ENCODE measurements at regions not wholly inside any gene's neighbourhood (a gene's known extent, or its start where the extent isn't known, plus 50 kb on each side); places are given as distances from the start of the nearest gene placed in this dataset.

DNA sequence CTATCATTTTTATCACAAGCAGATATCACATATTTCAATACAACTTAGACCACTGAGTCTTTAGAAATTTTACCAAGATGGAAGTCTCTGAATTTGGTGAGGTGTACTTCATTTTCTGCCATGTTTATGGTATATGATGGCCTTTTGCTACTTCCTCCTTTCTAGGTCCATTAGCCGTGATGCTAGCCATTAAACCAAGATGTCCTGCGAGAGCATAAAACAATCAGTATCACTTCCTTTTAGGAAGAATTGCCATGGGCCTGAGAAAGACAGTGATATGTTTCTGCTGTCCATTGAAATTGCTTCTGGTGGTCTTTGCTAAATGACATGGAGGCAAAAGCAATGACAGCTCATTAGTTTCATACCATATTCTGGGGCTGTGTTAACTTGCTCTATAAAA, 1851.7 kb upstream of the IGFBP7 start:
- Mint-ChIP-seq H3K36me3 (no peaks in the 10 kb centered on the region), H3K27ac (no peak overlapping the region), H3K9me3 (no peaks in the 10 kb centered on the region), H3K4me1 (no peaks in the 10 kb centered on the region), H3K4me3 (no peak overlapping the region), H3K27me3 (ENCODE audit: low read depth) (no peaks in the 10 kb centered on the region)
- DNase-seq (ENCODE audit: low spot score) (no peak), ATAC-seq (no peak)
- no peak for TF ChIP-seq HMGXB4 (CRISPR knock-in tag; IDR thresholded peaks at IDR 0.05)
- TF ChIP-seq, protein P1, sequence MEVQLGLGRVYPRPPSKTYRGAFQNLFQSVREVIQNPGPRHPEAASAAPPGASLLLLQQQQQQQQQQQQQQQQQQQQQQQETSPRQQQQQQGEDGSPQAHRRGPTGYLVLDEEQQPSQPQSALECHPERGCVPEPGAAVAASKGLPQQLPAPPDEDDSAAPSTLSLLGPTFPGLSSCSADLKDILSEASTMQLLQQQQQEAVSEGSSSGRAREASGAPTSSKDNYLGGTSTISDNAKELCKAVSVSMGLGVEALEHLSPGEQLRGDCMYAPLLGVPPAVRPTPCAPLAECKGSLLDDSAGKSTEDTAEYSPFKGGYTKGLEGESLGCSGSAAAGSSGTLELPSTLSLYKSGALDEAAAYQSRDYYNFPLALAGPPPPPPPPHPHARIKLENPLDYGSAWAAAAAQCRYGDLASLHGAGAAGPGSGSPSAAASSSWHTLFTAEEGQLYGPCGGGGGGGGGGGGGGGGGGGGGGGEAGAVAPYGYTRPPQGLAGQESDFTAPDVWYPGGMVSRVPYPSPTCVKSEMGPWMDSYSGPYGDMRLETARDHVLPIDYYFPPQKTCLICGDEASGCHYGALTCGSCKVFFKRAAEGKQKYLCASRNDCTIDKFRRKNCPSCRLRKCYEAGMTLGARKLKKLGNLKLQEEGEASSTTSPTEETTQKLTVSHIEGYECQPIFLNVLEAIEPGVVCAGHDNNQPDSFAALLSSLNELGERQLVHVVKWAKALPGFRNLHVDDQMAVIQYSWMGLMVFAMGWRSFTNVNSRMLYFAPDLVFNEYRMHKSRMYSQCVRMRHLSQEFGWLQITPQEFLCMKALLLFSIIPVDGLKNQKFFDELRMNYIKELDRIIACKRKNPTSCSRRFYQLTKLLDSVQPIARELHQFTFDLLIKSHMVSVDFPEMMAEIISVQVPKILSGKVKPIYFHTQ (CRISPR knock-in tag; IDR thresholded peaks at IDR 0.05) = no peak
- no peak for TF ChIP-seq ZNF219 (CRISPR knock-in tag; IDR thresholded peaks at IDR 0.05; ENCODE audit: borderline replicate concordance)
- TF ChIP-seq ZNF121 (CRISPR knock-in tag; IDR thresholded peaks at IDR 0.05) = no peak
- TF ChIP-seq NFYB (CRISPR knock-in tag; conservative IDR thresholded peaks at IDR 0.05; ENCODE audit: low read depth) = no peak
- TF ChIP-seq, protein P2, sequence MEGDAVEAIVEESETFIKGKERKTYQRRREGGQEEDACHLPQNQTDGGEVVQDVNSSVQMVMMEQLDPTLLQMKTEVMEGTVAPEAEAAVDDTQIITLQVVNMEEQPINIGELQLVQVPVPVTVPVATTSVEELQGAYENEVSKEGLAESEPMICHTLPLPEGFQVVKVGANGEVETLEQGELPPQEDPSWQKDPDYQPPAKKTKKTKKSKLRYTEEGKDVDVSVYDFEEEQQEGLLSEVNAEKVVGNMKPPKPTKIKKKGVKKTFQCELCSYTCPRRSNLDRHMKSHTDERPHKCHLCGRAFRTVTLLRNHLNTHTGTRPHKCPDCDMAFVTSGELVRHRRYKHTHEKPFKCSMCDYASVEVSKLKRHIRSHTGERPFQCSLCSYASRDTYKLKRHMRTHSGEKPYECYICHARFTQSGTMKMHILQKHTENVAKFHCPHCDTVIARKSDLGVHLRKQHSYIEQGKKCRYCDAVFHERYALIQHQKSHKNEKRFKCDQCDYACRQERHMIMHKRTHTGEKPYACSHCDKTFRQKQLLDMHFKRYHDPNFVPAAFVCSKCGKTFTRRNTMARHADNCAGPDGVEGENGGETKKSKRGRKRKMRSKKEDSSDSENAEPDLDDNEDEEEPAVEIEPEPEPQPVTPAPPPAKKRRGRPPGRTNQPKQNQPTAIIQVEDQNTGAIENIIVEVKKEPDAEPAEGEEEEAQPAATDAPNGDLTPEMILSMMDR (IDR thresholded peaks at IDR 0.05) = no peak
- no peak for TF ChIP-seq ZSCAN18 (CRISPR knock-in tag; IDR thresholded peaks at IDR 0.05)
- TF ChIP-seq, protein P3, sequence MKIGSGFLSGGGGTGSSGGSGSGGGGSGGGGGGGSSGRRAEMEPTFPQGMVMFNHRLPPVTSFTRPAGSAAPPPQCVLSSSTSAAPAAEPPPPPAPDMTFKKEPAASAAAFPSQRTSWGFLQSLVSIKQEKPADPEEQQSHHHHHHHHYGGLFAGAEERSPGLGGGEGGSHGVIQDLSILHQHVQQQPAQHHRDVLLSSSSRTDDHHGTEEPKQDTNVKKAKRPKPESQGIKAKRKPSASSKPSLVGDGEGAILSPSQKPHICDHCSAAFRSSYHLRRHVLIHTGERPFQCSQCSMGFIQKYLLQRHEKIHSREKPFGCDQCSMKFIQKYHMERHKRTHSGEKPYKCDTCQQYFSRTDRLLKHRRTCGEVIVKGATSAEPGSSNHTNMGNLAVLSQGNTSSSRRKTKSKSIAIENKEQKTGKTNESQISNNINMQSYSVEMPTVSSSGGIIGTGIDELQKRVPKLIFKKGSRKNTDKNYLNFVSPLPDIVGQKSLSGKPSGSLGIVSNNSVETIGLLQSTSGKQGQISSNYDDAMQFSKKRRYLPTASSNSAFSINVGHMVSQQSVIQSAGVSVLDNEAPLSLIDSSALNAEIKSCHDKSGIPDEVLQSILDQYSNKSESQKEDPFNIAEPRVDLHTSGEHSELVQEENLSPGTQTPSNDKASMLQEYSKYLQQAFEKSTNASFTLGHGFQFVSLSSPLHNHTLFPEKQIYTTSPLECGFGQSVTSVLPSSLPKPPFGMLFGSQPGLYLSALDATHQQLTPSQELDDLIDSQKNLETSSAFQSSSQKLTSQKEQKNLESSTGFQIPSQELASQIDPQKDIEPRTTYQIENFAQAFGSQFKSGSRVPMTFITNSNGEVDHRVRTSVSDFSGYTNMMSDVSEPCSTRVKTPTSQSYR (CRISPR knock-in tag; IDR thresholded peaks at IDR 0.05) = no peak
- TF ChIP-seq MXD4 (CRISPR knock-in tag; IDR thresholded peaks at IDR 0.05; ENCODE audit: borderline replicate concordance) = no peak
- no peak for TF ChIP-seq ZBTB43 (CRISPR knock-in tag; IDR thresholded peaks at IDR 0.05)
- TF ChIP-seq, protein P4, sequence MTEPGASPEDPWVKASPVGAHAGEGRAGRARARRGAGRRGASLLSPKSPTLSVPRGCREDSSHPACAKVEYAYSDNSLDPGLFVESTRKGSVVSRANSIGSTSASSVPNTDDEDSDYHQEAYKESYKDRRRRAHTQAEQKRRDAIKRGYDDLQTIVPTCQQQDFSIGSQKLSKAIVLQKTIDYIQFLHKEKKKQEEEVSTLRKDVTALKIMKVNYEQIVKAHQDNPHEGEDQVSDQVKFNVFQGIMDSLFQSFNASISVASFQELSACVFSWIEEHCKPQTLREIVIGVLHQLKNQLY (CRISPR knock-in tag; IDR thresholded peaks at IDR 0.05) = no peak
- TF ChIP-seq, protein P5, sequence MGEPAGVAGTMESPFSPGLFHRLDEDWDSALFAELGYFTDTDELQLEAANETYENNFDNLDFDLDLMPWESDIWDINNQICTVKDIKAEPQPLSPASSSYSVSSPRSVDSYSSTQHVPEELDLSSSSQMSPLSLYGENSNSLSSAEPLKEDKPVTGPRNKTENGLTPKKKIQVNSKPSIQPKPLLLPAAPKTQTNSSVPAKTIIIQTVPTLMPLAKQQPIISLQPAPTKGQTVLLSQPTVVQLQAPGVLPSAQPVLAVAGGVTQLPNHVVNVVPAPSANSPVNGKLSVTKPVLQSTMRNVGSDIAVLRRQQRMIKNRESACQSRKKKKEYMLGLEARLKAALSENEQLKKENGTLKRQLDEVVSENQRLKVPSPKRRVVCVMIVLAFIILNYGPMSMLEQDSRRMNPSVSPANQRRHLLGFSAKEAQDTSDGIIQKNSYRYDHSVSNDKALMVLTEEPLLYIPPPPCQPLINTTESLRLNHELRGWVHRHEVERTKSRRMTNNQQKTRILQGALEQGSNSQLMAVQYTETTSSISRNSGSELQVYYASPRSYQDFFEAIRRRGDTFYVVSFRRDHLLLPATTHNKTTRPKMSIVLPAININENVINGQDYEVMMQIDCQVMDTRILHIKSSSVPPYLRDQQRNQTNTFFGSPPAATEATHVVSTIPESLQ (CRISPR knock-in tag; IDR thresholded peaks at IDR 0.05) = no peak
- POLR2A ChIA-PET = no interaction called here
- CTCF ChIA-PET = no interaction called here

Data from WTC11 (cell line).